ENCODE measurements at regions not wholly inside any gene's neighbourhood (a gene's known extent, or its start where the extent isn't known, plus 50 kb on each side); places are given as distances from the start of the nearest gene placed in this dataset.

DNA sequence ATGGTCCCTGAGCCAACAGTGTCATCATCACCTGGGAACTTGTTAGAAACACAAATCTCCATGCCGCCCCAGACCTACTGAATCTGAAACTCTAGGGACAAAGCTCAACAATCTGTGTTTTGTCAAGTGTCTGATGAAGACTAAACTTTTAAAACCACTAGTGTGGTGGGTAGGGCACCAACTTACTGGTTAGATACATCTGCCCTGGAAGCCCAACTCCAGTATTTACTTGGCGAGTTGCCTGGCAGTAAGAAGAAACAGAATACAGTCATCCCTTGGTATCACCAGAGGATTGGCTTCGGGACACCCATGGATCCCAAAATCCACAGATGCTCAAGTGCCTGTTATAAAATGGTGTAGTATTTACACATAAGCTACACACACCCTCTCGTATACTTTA lies 367.9 kb upstream of the DUSP10 start:
- Histone ChIP-seq H3K4me3 (no peak overlapping the region), H4K20me1 (ENCODE audit: insufficient read depth) (no peaks in the 10 kb centered on the region), H3K36me3 (ENCODE audit: low read depth) (no peaks in the 10 kb centered on the region), H3F3A (ENCODE audit: insufficient read depth) (no peaks in the 10 kb centered on the region), H3K79me2 (ENCODE audit: insufficient read depth) (no peaks in the 10 kb centered on the region), H2AFZ (no peak overlapping the region), H3K9me3 (ENCODE audit: low read depth) (no peaks in the 10 kb centered on the region), H3K9ac (no peak overlapping the region), H3K4me2 (ENCODE audit: unreplicated experiment) (no peak overlapping the region), H3K4me1 (ENCODE audit: insufficient read depth) (no peaks in the 10 kb centered on the region), H3K27ac (no peak overlapping the region), H3K27me3 (replicated peaks; ENCODE audit: insufficient read depth) (no peaks in the 10 kb centered on the region), H3K9me2 (ENCODE audit: insufficient read depth) (no peaks in the 10 kb centered on the region)
- in situ Hi-C loops (cut with MboI): no loop called here
- 81 to 84% methylated on average over 4 of the region's 4 CpGs for WGBS, 2 experiments (ENCODE audit: low coverage in 1 of 2, low lambda C conversion rate in 2 of 2, missing lambda C conversion rate in 2 of 2)
- peak; percentile 36 for DNase-seq
- TF ChIP-seq EZH2phosphoT487 (IDR thresholded peaks at IDR 0.05; ENCODE audit: insufficient read depth, low read depth): no peak
- TF ChIP-seq EZH2 (IDR thresholded peaks at IDR 0.05; ENCODE audit: insufficient read depth, poor library complexity, severe bottlenecking): no peak

DNA sequence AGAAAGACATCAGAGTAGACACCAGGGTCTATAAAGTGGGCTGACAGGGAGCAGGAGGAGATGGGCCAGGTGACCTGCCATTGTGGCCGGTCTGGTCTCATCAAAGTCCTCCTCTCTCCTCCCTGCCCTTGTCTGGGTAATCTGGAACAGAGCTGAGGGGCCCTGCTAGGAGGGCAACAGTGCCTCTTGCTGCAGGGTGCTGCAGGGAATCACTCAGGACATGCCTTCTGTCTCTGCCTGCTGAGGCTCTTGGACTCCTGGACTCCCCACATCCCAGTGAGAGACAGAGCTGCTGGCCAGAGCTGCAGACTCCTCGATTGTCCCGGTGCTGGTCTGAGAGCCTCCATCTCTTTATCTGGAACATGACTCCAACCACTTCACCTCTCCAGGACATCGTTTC lies 366.1 kb upstream of the DUSP10 start:
- H3K9ac ChIP-seq: no peak overlapping the region
- H3K9me2 ChIP-seq (ENCODE audit: insufficient read depth): no peaks in the 10 kb centered on the region
- no peaks in the 10 kb centered on the region for H3K79me2 ChIP-seq (ENCODE audit: insufficient read depth)
- no peaks in the 10 kb centered on the region for H4K20me1 ChIP-seq (ENCODE audit: insufficient read depth)
- no peaks in the 10 kb centered on the region for H3K27me3 ChIP-seq (replicated peaks; ENCODE audit: insufficient read depth)
- no peak overlapping the region for H2AFZ ChIP-seq
- H3F3A ChIP-seq (ENCODE audit: insufficient read depth): no peaks in the 10 kb centered on the region
- in situ Hi-C loops (cut with MboI): no loop called here
- TF ChIP-seq EZH2 (IDR thresholded peaks at IDR 0.05; ENCODE audit: insufficient read depth, poor library complexity, severe bottlenecking) (no peak), EZH2phosphoT487 (IDR thresholded peaks at IDR 0.05; ENCODE audit: insufficient read depth, low read depth) (no peak)
- H3K4me1 ChIP-seq (ENCODE audit: insufficient read depth): no peaks in the 10 kb centered on the region
- no peak overlapping the region for H3K27ac ChIP-seq
- no peaks in the 10 kb centered on the region for H3K36me3 ChIP-seq (ENCODE audit: low read depth)
- H3K4me2 ChIP-seq (ENCODE audit: unreplicated experiment): no peak overlapping the region
- H3K4me3 ChIP-seq: no peak overlapping the region
- 67 to 76% methylated on average over 4 of the region's 4 CpGs for WGBS, 2 experiments (ENCODE audit: low coverage in 1 of 2, low lambda C conversion rate in 2 of 2, missing lambda C conversion rate in 2 of 2)
- no peaks in the 10 kb centered on the region for H3K9me3 ChIP-seq (ENCODE audit: low read depth)
- no peak for DNase-seq

DNA sequence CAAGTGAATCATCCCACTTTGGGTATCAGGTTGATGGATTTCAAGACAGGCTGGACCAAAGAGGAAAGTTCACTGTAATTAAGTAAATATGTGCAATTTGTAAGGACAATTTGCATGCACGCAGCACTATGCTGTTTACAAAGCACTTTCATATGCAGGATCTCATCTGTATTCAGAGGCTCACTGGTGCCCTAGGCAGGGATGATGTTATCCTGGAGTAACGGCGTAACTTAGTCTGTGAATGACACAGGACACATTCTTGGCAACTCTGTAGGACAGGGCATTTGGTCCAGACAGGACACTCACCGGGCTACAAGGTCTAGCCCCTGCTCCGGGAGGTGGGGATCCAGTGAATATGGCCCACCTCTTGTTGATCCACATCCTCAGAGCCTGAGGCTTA lies 365.4 kb upstream of the DUSP10 start:
- Histone ChIP-seq H2AFZ (no peak overlapping the region), H4K20me1 (ENCODE audit: insufficient read depth) (no peaks in the 10 kb centered on the region), H3K27me3 (replicated peaks; ENCODE audit: insufficient read depth) (no peaks in the 10 kb centered on the region), H3K9me3 (ENCODE audit: low read depth) (no peaks in the 10 kb centered on the region), H3K79me2 (ENCODE audit: insufficient read depth) (no peaks in the 10 kb centered on the region), H3K9me2 (ENCODE audit: insufficient read depth) (no peaks in the 10 kb centered on the region), H3F3A (ENCODE audit: insufficient read depth) (no peaks in the 10 kb centered on the region), H3K4me2 (ENCODE audit: unreplicated experiment) (no peak overlapping the region), H3K4me3 (no peak overlapping the region), H3K4me1 (ENCODE audit: insufficient read depth) (no peaks in the 10 kb centered on the region), H3K9ac (no peak overlapping the region), H3K36me3 (ENCODE audit: low read depth) (no peaks in the 10 kb centered on the region), H3K27ac (no peak overlapping the region)
- TF ChIP-seq EZH2phosphoT487 (IDR thresholded peaks at IDR 0.05; ENCODE audit: insufficient read depth, low read depth) (no peak), EZH2 (IDR thresholded peaks at IDR 0.05; ENCODE audit: insufficient read depth, poor library complexity, severe bottlenecking) (no peak)
- no peak for DNase-seq
- WGBS, 2 experiments (ENCODE audit: low coverage in 1 of 2, low lambda C conversion rate in 2 of 2, missing lambda C conversion rate in 2 of 2): 66 to 71% methylated on average over 5 of the region's 5 CpGs
- in situ Hi-C loops (cut with MboI): no loop called here

DNA sequence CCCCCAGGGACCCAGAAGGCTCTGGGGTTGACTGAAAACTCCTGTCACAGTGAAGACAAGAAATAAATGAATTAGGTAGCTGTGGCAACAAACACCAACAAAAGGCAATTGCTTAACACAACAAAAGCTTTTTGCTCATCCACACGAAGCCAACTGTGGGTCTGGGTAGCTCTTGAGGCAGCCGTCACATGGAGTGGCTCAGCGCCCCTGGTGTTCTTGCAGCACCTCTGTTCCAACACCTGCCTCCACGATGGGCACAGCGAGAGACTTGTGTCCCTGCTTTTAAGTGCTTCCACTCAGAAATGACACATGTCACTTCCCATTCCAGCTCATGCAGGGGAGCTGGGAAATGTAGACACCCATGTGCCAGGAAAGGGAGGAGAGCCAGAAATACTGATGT lies 364.5 kb upstream of the DUSP10 start:
- Histone ChIP-seq H3K9ac (no peak overlapping the region), H3K9me2 (ENCODE audit: insufficient read depth) (no peaks in the 10 kb centered on the region), H3K4me3 (no peak overlapping the region), H3K79me2 (ENCODE audit: insufficient read depth) (no peaks in the 10 kb centered on the region), H3K9me3 (ENCODE audit: low read depth) (no peaks in the 10 kb centered on the region), H3K27me3 (replicated peaks; ENCODE audit: insufficient read depth) (no peaks in the 10 kb centered on the region), H3K27ac (no peak overlapping the region), H3K4me2 (ENCODE audit: unreplicated experiment) (no peak overlapping the region), H4K20me1 (ENCODE audit: insufficient read depth) (no peaks in the 10 kb centered on the region), H3F3A (ENCODE audit: insufficient read depth) (no peaks in the 10 kb centered on the region), H3K4me1 (ENCODE audit: insufficient read depth) (no peaks in the 10 kb centered on the region), H3K36me3 (ENCODE audit: low read depth) (no peaks in the 10 kb centered on the region), H2AFZ (no peak overlapping the region)
- in situ Hi-C loops (cut with MboI): no loop called here
- TF ChIP-seq EZH2 (IDR thresholded peaks at IDR 0.05; ENCODE audit: insufficient read depth, poor library complexity, severe bottlenecking) (no peak), EZH2phosphoT487 (IDR thresholded peaks at IDR 0.05; ENCODE audit: insufficient read depth, low read depth) (no peak)
- 59 to 68% methylated on average over 5 of the region's 5 CpGs for WGBS, 2 experiments (ENCODE audit: low coverage in 1 of 2, low lambda C conversion rate in 2 of 2, missing lambda C conversion rate in 2 of 2)
- DNase-seq: no peak

DNA sequence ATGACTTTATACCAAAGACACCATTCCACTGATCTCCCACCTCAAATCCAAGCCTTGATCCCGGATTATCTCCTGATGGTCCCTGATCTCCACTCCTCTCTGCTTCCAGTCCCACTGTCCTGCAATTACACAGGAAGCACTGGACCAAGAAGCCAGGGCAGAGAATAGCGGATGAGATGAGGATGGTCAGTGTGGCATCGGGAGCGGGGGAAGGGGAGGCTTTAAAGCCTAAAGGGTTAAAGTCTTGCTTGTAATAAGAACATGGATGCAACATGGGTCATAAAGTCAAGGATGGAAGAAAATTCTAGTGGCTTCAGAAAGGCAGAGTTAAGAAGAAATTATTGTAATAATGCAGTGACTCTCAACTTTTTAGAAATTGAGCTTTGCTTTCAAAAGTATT lies 364.0 kb upstream of the DUSP10 start:
- H3K79me2 ChIP-seq (ENCODE audit: insufficient read depth): no peaks in the 10 kb centered on the region
- H3K4me2 ChIP-seq (ENCODE audit: unreplicated experiment): no peak overlapping the region
- H3K36me3 ChIP-seq (ENCODE audit: low read depth): no peaks in the 10 kb centered on the region
- in situ Hi-C loops (cut with MboI): no loop called here
- H3K9ac ChIP-seq: no peak overlapping the region
- H2AFZ ChIP-seq: no peak overlapping the region
- H3K27me3 ChIP-seq (replicated peaks; ENCODE audit: insufficient read depth): no peaks in the 10 kb centered on the region
- H4K20me1 ChIP-seq (ENCODE audit: insufficient read depth): no peaks in the 10 kb centered on the region
- H3K4me3 ChIP-seq: no peak overlapping the region
- 92 to 95% methylated on average over 4 of the region's 4 CpGs for WGBS, 2 experiments (ENCODE audit: low coverage in 1 of 2, low lambda C conversion rate in 2 of 2, missing lambda C conversion rate in 2 of 2)
- no peaks in the 10 kb centered on the region for H3F3A ChIP-seq (ENCODE audit: insufficient read depth)
- TF ChIP-seq EZH2 (IDR thresholded peaks at IDR 0.05; ENCODE audit: insufficient read depth, poor library complexity, severe bottlenecking) (no peak), EZH2phosphoT487 (IDR thresholded peaks at IDR 0.05; ENCODE audit: insufficient read depth, low read depth) (no peak)
- no peaks in the 10 kb centered on the region for H3K9me3 ChIP-seq (ENCODE audit: low read depth)
- no peaks in the 10 kb centered on the region for H3K9me2 ChIP-seq (ENCODE audit: insufficient read depth)
- no peak overlapping the region for H3K27ac ChIP-seq
- H3K4me1 ChIP-seq (ENCODE audit: insufficient read depth): no peaks in the 10 kb centered on the region
- no peak for DNase-seq

Measured in GM23248 (cell line).